ENCODE measurements at regions not wholly inside any gene's neighbourhood (a gene's known extent, or its start where the extent isn't known, plus 50 kb on each side); places are given as distances from the start of the nearest gene placed in this dataset.

DNA sequence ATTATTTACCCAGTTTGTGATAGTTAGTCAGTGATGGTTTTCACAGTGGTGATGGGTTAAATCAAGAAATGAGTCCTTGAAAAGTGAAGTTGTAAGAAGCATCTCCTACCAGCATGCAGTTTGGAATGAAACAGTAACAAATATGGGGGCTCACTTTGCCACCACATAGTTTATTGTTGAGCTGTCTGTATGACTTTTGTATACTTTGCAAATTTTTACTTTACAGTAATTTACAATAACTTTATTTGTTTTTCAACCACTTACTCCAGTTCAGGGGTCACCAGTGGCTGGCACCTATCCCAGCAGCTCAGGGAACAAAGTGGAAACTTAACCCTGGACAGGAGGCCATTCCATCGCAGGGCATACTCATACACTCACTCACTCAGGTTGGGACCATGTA, 64.5 kb upstream of the ANKRD50 start:
- TF ChIP-seq, protein P1, sequence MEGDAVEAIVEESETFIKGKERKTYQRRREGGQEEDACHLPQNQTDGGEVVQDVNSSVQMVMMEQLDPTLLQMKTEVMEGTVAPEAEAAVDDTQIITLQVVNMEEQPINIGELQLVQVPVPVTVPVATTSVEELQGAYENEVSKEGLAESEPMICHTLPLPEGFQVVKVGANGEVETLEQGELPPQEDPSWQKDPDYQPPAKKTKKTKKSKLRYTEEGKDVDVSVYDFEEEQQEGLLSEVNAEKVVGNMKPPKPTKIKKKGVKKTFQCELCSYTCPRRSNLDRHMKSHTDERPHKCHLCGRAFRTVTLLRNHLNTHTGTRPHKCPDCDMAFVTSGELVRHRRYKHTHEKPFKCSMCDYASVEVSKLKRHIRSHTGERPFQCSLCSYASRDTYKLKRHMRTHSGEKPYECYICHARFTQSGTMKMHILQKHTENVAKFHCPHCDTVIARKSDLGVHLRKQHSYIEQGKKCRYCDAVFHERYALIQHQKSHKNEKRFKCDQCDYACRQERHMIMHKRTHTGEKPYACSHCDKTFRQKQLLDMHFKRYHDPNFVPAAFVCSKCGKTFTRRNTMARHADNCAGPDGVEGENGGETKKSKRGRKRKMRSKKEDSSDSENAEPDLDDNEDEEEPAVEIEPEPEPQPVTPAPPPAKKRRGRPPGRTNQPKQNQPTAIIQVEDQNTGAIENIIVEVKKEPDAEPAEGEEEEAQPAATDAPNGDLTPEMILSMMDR (IDR thresholded peaks at IDR 0.05; ENCODE audit: control extremely low read depth, extremely low read depth, low read depth, missing control alignments): no peak
- DNase-seq (ENCODE audit: extremely low spot score): no peak
- POLR2A ChIA-PET: no interaction called here
- CTCF ChIA-PET: interaction anchor here (0.9 to 1.3 kb wide), 2 partner anchors 16 to 27 kb away, joined by 3 read pairs; no protein-coding TSS in a partner anchor

DNA sequence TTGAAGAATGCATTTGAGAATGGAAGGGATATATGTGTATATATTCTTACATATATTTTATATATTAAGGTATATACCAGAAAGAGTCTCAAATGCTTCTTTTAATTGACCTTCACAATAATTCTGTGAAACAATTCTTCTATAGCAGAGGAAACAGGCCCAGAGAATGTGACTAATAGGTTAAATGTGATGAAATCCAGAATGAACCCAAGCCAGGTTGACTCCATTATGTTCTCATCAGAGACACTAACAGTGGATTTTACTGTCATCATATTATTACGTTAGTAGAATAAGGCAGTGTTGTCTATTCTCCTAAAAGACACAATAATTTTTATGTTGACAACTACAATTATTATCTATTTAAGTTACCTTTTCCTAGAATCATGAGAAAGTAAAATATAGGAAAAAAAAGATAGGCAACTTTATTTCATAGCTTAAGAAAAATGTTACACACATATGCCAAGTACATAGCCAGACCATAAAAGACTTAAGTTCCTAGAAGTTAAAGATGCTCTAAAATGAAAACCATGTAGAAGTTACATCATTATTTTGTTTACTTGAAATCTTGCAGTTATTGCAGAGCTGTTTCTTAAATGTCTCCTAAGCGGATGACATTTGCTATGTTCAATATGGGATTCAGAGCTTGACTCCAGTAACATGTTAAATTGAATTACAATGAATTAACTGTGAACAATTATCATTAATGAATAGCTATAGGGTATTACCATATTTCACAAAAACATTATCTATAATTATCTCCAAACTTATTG, 56.2 kb upstream of the ANKRD50 start:
- ChIA-PET POLR2A (no interaction called here), CTCF (interaction anchor here (0.8 to 1.8 kb wide), 4 partner anchors 11 to 17 kb away, joined by 4 to 6 read pairs (median 4); no protein-coding TSS in a partner anchor)
- no peak for DNase-seq (ENCODE audit: extremely low spot score)
- TF ChIP-seq, protein P1 (IDR thresholded peaks at IDR 0.05; ENCODE audit: control extremely low read depth, extremely low read depth, low read depth, missing control alignments): no peak

DNA sequence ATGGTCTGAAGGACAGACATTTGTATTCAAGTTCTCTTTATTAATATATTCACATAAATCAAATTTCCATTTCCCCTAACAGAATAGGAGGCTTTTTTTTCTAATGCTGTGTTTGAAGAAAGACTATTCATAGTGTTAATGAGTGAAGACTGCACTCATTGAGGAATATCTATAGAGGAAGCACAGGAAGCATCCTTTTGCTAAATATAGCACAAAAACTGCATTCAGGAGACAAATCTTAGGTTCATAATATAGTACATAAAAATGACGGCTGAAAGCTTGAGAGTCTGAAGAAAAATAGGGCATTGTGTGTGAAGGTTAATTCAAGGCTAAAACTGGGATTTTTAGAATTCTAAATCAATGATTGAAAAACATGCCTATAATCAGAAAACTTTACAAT, 50.4 kb upstream of the ANKRD50 start:
- no peak for DNase-seq (ENCODE audit: extremely low spot score)
- TF ChIP-seq, protein P1 (IDR thresholded peaks at IDR 0.05; ENCODE audit: control extremely low read depth, extremely low read depth, low read depth, missing control alignments): no peak
- POLR2A ChIA-PET: no interaction called here
- CTCF ChIA-PET: no interaction called here

Data from GM10248 (cell line).